ENCODE measurements at regions not wholly inside any gene's neighbourhood (a gene's known extent, or its start where the extent isn't known, plus 50 kb on each side); places are given as distances from the start of the nearest gene placed in this dataset.
"Not testable (repeated sequence)": the region's sequence is repeated elsewhere in the genome, so short reads cannot be mapped to it uniquely, and the experiment has no call there.

DNA sequence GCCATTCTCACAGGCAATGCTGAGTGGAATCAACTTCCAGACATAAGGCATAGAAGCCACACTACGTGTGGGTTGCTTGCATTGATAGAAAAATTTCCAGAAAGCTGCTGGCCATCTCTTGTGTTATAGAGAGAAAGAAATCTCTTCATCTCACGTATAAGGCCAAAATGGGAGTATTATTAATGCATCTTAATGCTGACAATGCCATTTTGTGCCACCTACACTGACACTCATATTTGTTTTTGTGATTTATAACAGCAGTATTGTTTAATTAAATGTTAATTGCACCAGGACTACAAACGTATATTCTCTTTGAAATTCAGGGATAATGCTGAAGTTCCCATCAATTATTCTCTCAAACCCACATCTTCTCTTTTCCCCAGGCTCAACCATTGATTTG is 56.1 kb upstream of the TMEM132D start:
- DNase-seq: no peak

DNA sequence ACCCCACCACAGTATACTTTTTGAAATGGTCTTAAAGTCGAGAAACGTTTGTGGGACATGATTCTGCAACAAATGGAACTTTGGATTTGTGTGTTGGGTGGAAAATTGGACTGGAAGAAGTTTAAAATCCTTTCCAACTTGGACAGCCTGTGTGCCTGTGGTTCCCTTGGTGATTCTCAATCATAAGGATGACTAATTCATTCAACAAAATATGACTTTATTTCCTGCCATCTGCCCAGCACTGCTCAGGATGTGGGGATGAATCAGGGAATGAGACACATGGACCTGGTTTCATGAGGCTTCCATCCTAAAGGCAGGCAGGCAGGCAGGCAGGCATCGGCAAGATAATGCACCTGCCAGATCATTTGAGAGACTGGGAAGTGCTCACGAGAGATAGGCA is 57.3 kb upstream of the TMEM132D start:
- peak; percentile 74 for DNase-seq

DNA sequence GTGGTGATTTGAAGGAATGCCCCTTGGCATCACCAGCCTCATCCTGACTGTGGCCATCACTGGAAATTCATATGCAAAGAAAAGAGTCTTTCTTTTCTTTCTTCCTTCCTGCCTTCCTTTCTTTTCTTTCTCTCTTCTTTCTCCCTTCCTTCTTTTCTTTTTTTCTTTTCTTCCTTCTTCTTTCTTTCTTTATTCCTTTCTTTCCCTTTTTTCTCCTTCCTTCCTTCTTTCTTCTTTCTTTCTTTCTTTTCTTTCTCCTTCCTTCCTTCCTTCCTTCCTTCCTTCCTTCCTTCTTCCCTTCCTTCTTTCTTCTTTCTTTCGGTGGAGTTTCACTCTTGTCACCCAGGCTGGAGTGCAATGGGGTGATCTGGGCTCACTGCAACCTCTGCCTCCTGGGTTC is 58.0 kb upstream of the TMEM132D start:
- DNase-seq: no peak

DNA sequence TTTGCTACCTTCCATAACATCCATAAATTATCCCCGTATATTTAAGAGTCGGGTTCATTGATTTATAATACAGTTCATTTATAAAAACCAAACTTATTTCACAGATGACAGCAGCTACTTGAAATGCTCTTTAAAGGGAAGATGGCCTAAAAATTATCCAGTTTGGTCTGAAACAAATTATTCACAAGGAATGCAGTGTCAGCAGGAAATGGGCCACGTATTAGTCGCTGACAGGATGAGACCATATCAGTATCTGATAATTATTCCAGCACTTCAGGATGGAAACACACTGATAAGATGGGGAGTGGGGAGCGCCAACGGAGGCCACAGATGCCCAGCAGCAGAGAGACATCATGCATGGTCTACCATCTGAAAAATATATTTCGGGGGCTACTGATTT is 60.5 kb upstream of the TMEM132D start:
- no peak for DNase-seq

DNA sequence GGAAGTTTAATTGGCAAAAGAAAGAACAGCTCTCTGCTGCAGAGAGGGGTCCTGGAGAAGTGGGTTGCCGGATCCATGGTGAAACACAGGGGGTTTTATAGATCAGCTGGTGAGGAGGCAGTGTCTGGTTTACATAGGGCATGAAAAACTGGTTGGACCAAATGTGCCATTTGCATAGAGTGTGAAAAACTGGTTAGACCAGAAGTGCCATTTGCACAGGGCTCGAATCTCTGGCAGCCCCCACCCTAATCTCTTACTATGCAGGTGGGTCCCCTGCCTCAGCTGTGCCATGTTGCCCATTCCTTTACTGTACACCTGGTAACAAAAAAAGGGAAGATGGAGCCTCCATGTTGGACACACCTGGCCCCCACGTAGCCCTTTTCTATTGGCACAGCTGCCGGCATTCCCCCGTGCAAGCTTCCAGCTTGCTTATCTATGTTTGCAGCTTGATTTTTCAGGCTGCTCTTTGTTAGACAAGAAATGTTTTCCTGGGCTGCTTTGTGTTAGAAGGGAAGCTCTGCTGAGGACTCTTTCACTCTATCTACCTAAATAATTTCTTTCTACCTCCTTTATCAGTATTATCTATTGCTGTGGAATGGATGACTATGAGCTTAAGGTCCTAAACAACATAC is 61.1 kb upstream of the TMEM132D start:
- no peak for DNase-seq

DNA sequence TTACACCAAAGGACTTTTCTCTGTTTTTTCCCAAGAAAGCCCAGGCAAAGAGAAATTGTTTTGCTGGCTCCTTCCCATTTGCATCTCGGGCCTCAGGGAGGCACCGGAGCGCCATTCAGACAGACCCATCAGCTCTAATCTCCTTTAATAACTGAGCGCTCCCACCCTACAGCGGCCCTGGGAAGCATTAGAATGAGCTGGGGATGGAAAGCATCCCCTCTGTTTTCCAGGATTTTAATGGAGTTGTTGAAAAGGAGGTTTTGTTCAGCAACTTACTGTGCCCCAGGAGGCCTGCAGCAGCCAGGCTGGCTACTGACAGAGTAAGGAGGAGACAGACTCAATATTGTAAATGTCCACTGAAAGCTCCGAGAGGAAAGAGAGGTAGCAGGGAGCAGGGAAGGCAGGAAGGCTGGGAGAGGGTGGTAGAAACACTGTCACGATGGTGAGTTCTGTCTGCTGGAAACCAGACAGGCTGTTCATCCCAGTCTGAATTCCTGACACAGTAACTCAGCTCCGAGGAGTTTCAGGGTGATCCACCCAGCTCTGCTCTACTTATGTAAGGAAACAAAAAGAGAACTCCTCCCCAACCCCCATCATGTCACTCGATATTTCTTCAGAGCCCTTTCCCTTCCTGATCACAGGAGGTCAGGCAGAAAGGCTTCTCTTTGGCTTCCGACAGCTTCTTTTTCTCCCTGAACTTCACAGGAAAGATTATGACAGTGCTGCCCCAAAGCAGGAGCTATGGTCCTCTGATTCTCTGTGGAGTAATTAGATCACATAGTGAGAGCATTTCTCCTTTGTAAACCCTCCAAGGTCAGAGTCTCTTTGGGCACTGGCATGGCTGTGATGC is 62.5 kb upstream of the TMEM132D start:
- DNase-seq: peak; percentile 18

DNA sequence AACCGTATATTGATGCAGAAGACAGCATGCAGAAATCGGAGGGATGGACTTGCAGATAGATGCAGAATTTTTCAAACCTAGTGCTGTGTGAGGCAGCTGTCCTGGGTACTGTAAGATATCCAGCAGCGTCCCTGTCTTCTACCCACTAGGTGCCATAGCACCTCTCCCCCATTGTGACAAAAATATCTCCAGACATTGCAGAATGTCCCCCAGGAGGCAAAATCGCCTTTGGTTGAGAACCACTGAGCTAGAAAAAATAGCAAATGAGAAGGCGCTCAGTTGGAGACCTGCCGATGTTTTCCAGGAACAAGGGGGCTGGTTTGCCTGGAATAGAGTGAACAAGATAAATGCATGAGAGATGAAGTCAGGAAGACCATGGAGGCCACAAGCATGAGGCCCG is 67.9 kb upstream of the TMEM132D start:
- DNase-seq: no peak

DNA sequence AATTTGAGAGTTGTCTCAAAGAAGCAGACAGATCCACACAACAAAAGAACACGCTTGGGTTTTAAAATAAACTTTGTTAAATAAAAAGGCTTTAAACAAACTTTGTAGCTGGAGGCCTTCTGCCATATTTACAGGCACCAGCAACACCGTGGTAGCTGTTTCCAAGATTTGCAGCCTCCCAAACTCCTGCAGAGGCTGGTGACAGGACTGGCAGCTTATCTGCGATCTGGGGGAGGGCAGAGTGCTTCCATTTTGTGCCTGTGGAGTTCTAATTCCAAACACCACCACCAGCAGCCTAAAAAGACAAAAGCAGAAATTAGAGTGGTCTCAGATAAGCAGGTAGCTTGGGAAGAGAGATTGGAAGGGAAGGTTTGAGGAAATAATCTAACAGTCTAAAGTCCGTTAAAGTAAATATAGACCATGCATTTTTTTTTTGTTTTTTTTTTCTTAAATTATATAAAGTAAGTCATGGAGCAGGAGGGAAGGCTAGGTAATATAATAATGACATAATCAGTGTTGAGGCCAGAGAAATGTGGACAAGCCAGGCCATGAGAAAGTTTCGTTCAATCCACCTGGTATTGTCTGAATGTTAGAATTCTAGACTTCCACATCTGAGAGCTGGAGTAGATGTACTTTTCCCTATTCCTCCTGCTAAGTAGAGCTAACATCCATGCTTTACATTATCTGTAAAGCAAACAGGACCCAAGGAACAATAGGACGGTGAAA is 69.6 kb upstream of the TMEM132D start:
- no peak for DNase-seq

DNA sequence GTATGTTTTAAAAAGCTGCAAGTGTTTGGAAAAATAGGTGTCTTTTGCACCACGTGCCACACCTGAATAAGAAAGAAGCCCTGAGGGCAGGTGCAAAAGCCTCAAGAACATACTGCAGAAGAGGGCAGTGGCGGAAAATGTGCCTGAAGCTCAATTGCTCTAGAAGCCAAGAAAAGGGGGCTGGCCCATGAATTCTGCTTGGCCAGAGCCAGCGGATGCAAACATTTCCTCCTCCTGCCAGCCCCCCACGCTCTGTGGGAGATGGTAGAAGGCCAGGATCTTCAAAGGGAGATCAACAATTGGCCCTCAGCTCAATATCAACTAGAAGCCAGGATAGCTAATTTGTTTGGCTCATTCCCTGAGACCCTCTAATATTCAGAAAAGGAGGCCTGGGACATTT is 80.3 kb upstream of the TMEM132D start:
- DNase-seq: no peak

DNA sequence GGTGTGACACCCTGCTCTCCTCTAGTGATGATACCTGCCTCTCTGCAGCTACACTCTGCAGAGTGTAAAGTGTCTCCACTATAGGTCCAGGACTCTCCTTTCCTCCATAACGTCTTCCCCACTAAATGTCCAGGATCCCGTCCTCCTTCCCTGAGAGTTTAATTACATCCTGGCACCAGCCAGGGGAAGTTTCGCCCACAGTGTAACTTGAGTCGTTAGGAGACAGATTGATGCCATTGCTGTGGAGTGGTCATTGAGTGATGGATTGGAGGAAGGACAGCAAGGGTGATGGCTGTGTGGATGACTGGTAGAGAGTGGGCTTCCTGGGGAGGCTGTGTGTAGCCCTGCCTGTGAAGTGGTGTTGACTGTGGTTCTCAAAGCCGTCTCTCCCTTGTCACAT is 84.0 kb upstream of the TMEM132D start:
- no peak for DNase-seq

DNA sequence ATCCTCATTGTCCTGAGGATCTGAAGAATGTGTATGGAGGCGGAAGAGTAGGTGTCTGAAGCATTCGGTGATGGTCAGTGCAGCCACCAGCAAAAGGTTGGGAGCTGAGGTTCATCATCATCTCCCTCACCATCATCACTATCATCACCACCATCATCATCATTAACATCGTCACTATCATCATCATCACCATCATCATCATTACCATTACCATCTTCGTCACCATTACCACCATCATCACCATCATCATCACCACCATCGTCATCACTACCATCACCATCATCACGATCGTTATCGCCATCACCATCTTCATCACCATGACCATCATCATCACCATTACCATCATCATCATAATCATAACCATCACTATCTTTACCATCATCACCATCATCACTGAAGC is 90.8 kb upstream of the TMEM132D start:
- DNase-seq: no peak

DNA sequence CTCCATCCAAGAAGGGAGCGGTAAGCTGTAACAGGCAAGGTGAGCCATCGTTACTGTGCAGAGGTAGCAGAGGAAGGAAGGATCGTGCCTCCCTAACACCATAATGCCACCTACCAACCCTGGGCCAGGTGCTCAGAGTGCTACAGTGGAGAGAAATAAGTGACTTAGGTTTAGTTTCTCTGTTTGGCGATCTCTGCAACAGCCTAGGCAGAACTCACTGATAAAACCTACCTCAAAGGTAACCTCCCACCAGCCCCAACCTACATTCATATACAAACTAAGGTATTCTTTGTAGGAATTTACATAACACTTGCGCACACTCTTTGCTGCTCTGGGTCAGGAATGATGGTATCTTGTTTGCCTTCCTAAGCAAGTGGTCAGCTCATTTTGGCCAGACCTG is 93.4 kb upstream of the TMEM132D start:
- DNase-seq: no peak

DNA sequence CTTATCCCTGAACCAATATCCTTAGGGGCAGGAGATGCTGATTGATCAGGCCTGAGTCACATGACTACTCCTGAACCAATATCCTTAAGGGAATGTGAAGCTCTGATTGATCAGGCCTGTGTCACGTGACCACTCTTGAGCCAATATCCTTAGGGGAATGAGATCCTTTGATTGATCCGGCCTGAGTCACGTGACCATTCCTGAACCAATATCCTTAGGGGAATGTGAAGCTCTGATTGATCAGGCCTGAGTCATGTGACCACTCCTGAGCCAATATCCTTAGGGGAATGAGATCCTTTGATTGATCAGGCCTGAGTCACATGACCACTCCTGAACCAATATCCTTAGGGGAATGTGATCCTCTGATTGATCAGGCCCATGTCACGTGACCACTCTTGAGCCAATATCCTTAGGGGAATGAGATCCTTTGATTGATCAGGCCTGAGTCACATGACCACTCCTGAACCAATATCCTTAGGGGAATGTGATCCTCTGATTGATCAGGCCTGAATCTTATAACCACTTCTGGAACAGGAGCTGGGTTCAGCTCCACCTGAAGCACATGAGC is 100.6 kb upstream of the TMEM132D start:
- DNase-seq: not testable (repeated sequence)

DNA sequence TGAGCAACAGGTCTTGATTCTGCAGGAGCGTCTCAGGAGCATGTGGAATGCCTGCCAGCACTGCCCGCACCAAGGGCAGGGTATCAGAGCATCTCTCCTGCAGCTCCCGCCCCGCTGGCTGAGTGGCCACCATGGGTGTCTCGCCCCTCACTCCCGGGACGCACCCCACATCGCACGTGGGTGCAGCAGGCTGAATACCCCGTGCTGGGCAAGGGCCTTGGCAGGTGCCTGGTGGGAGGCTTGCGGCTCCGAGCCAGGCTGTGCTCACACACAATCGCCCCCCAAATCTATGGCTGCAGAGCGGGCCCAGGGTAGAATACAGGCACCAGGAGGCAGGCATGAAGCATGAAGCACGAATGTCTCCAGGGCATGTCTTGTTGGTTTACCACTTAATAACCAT is 103.9 kb upstream of the TMEM132D start:
- DNase-seq: no peak

DNA sequence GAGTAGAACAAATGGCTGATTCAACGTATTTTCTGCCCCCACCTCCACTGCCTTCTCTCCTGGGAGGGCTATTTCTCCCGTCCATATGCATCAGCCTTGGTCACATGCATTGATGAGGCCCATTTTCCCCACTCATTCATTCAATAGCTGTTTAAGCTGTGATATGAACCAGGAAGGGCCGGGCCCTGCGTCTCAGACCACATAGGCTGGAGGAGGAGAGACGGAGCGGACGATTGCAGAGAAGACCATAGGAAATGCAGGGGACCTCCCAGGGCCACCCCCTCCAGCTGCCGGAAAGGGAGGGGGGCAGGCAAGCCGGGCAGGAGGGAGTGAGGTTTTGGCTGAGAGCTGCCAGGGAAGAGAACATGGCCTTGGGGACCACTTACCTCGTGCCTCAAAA is 104.4 kb upstream of the TMEM132D start:
- no peak for DNase-seq

DNA sequence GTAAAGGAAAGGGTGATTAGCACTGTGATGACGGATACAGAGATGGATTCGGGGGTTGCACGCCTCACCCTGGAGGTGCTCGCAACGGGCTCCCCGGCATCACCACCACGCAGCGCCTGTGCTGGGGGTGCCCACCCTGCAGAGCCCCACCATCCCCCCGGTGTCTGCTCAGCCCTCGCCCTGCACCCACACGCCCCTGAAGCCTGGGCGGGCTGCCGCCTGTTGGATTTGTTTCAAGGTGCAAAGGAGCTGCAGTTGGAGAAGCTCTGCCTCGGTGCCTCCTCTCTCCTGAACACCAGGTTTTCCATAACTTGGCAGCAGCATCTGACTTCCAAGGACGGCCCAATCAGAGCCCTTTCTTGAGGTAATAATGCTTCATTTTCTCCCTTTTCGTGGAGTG is 106.1 kb upstream of the TMEM132D start:
- no peak for DNase-seq

DNA sequence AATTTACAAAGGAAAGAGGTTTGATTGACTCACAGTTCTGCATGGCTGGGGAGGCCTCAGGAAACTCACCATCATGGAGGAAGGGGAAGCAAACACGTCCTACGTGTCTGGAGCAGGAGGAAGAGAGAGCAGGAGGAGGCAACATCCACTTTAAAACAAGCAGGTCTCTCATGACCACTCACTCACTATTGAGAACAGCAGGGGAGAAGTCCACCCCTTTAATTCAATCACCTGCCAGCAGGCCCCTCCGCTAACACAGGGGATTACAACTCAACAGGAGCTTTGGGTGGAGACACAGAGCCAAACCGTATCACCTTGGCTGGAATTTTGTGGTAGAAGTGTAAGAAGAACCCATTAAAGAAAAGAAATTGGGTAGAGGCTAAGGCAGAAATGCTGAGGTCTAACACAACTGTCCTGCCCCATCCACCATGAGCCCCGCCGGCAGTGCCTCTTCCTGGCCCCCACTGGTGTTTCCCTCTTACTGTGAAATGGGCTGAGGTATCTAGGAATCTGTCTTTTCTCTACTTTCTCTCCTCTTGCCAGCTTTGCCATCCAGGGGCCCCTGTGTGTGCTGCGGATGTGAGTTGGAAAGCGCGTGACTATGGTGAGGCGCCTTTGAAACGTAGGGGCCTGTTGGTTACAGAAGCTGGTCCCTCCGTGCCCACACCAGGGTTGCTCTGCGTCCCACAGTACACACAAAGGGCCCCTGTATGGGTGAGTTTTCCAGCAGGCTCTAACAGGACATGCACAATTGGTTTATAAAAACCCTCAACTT is 108.0 kb upstream of the TMEM132D start:
- DNase-seq: no peak

DNA sequence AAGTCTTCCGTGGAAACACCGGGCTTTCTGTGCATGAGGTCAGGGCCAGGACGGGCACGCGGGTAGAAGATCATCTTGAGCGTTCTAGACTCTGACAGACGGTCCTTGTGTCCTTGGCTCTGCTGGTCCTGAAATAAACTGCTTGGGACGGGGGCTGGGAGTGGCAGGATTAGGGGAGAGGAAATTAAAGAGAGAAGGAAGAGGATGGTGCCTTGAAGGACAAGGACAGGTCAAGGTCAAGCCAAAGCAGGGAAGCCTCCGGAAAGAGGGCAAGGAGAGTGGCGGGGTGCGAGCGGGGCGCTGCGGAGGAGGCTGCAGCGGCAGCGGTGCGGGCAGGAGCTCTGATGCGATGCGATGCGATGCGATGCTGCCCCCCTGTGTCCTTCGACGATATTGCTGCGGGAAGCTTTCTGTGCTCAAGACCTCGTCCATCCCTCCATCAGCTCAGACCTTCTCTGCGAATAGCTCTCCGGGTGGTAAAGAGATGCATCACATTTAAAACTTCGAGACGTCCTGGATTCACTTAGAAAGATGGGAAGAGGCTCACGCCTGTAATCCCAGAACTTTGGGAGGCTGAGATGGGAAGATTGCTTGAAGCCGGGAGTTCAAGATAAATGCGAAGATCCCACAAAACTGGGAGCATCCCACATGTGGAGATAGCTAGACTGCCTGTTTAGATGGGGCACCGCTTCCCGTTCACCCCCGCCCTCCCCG is 110.1 kb upstream of the TMEM132D start:
- DNase-seq: peak; percentile 49

DNA sequence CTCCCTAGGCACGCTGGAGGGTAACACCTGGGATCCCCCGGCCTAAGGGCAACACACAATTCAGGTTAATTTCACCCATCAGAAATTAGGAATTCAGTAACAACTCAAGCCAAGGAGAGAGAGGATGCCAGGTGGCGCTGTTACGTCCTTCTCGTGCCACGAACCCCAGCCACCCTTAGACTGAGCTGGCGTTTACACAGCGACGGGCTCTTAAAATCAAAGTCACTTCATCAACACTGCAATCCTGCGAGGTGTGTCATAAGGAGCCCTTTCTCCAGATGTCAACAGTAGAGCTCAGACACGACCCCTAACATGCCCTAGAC is 110.6 kb upstream of the TMEM132D start:
- DNase-seq: peak; percentile 18

DNA sequence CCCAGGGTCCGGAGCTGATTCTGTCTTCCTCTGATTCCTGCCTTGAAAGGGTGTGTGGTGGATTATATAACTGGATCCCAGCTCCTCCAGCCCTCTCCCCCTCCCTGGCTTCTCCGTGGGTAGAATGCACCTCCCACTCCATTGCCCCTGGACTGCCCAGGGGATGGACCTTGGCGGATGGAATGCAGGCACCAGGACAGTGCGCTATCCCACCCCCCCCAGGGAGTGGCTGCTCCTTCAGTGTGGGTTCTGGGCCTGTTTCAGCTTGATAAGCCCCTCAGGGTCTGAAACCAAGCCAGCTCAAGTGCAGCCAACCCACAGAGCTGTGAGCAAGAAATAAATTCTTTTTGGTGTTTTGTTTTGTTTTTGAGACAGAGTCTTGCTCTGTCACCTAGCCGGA is 112.4 kb upstream of the TMEM132D start:
- no peak for DNase-seq

DNA sequence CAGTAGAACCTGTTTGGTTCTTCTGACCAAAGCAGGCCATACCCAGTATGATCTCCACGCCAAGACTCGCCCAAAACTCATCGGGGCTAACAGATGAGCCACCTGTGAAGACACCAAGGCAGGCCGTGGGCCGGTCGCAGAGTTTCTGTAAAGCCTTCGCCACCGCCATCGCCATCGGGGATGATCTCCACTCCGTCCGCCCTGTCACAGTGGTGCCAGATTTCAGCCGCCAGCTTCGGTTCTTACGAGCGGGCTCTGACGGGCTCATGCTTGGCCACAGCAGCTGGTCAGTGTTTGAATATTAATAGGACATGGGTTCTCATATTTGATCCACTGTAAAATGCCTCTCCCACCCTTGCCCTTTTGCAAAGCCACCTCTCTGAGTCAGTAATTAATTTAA is 113.2 kb upstream of the TMEM132D start:
- no peak for DNase-seq

Measured in fibroblast of skin of back (primary cell).